Hepatic stellate cell (primary cell): ENCODE measurements at regions not wholly inside any gene's neighbourhood (a gene's known extent, or its start where the extent isn't known, plus 50 kb on each side); places are given as distances from the start of the nearest gene placed in this dataset.

Experiments
- DNase-seq: peaks from one replicate; pipeline ENCODE4 v3.0.0; 2011; ENCODE audit warnings: low spot score

GRCh38 chr13:67355812-67356476, 125.8 kb upstream of the PCDH9 start:
- DNase-seq: no peak

- peak; percentile 5 for DNase-seq
These were observed 123.8 kb upstream of the PCDH9 start for GRCh38 chr13:67353941-67354340.

GRCh38 chr13:67353031-67353430, 122.9 kb upstream of the PCDH9 start:
- DNase-seq: no peak

- no peak for DNase-seq
These were observed 121.8 kb upstream of the PCDH9 start for GRCh38 chr13:67351909-67352308.

- DNase-seq: no peak
These were observed 121.0 kb upstream of the PCDH9 start for GRCh38 chr13:67351114-67351513.

GRCh38 chr13:67343777-67344176, 113.6 kb upstream of the PCDH9 start:
- DNase-seq: no peak

GRCh38 chr13:67341406-67341805, 111.3 kb upstream of the PCDH9 start:
- DNase-seq: no peak

GRCh38 chr13:67330149-67330548, 100.0 kb upstream of the PCDH9 start:
- no peak for DNase-seq

GRCh38 chr13:67328895-67329294, 98.8 kb upstream of the PCDH9 start:
- no peak for DNase-seq

GRCh38 chr13:67318860-67319259, 88.7 kb upstream of the PCDH9 start:
- DNase-seq: no peak

GRCh38 chr13:67318398-67318797, 88.3 kb upstream of the PCDH9 start:
- DNase-seq: no peak

GRCh38 chr13:67314405-67314804, 84.3 kb upstream of the PCDH9 start:
- DNase-seq: no peak

- no peak for DNase-seq
These were observed 78.1 kb upstream of the PCDH9 start for GRCh38 chr13:67308004-67308772.

- DNase-seq: no peak
These were observed 76.6 kb upstream of the PCDH9 start for GRCh38 chr13:67306742-67307141.

GRCh38 chr13:67303661-67304333, 73.7 kb upstream of the PCDH9 start:
- DNase-seq: no peak

- DNase-seq: no peak
These were observed 69.6 kb upstream of the PCDH9 start for GRCh38 chr13:67299751-67300150.

- DNase-seq: peak; percentile 3
These were observed 69.0 kb upstream of the PCDH9 start for GRCh38 chr13:67299072-67299635.

- no peak for DNase-seq
These were observed 68.2 kb upstream of the PCDH9 start for GRCh38 chr13:67298297-67298696.

GRCh38 chr13:67296511-67296910, 66.4 kb upstream of the PCDH9 start:
- DNase-seq: no peak

- no peak for DNase-seq
These were observed 62.8 kb upstream of the PCDH9 start for GRCh38 chr13:67292886-67293285.

GRCh38 chr13:67285611-67286010, 55.5 kb upstream of the PCDH9 start:
- DNase-seq: no peak

GRCh38 chr13:67283637-67284036, 53.5 kb upstream of the PCDH9 start:
- no peak for DNase-seq

- no peak for DNase-seq
These were observed 51.3 kb upstream of the PCDH9 start for GRCh38 chr13:67281466-67281865.
